HUES48 (cell line): ENCODE measurements at regions not wholly inside any gene's neighbourhood (a gene's known extent, or its start where the extent isn't known, plus 50 kb on each side); places are given as distances from the start of the nearest gene placed in this dataset.

Experiments
- H3K27ac ChIP-seq: one replicate; pipeline ENCODE4 v1.7.0; 2013; ENCODE audit warnings: low read depth, low read length, inconsistent platforms
- H3K27me3 ChIP-seq: 2 replicates; pipeline ENCODE4 v1.6.1; 2013; ENCODE audit warnings: mild to moderate bottlenecking, low read length; ENCODE audit not compliant: control insufficient read depth, insufficient read depth
- H3K36me3 ChIP-seq: 2 replicates; pipeline ENCODE4 v1.6.1; 2013; ENCODE audit warnings: low read length; ENCODE audit not compliant: control insufficient read depth, insufficient read depth
- H3K4me1 ChIP-seq: 2 replicates; pipeline ENCODE4 v1.6.1; 2013; ENCODE audit warnings: mild to moderate bottlenecking, low read length; ENCODE audit not compliant: control insufficient read depth, insufficient read depth
- H3K4me3 ChIP-seq: 2 replicates; pipeline ENCODE4 v1.5.1; 2013; ENCODE audit warnings: mild to moderate bottlenecking, low read depth, low read length
- H3K9ac ChIP-seq: 2 replicates; pipeline ENCODE4 v1.6.1; 2013; ENCODE audit warnings: mild to moderate bottlenecking, low read depth, low read length, moderate library complexity
- H3K9me3 ChIP-seq: 2 replicates; pipeline ENCODE4 v1.6.1; 2013; ENCODE audit warnings: low read length; ENCODE audit not compliant: control insufficient read depth, insufficient read depth

- peaks cover 17% of the 10 kb centered on the region; the same call in 1 of the 2 replicates for H3K4me1 ChIP-seq
- H3K36me3 ChIP-seq = no peaks in the 10 kb centered on the region
- peak overlapping the region; percentile 20 for H3K27ac ChIP-seq
- no peak overlapping the region for H3K9ac ChIP-seq
- no peaks in the 10 kb centered on the region for H3K27me3 ChIP-seq
- H3K9me3 ChIP-seq = no peaks in the 10 kb centered on the region
- H3K4me3 ChIP-seq = no peak overlapping the region
Observed at GRCh38 chr12:115209230-115209629, 525.3 kb upstream of the TBX3 start.

GRCh38 chr12:115208098-115208497 is 524.1 kb upstream of the TBX3 start:
- Histone ChIP-seq H3K36me3 (no peaks in the 10 kb centered on the region), H3K9ac (no peak overlapping the region), H3K27me3 (no peaks in the 10 kb centered on the region), H3K4me3 (no peak overlapping the region), H3K27ac (no peak overlapping the region), H3K9me3 (no peaks in the 10 kb centered on the region), H3K4me1 (peaks cover 7% of the 10 kb centered on the region; the same call in 1 of the 2 replicates)

GRCh38 chr12:115207216-115207915 is 523.4 kb upstream of the TBX3 start:
- H3K9me3 ChIP-seq = no peaks in the 10 kb centered on the region
- H3K27me3 ChIP-seq = no peaks in the 10 kb centered on the region
- no peak overlapping the region for H3K27ac ChIP-seq
- peaks cover 6% of the 10 kb centered on the region; the same call in 1 of the 2 replicates for H3K4me1 ChIP-seq
- H3K4me3 ChIP-seq = no peak overlapping the region
- H3K9ac ChIP-seq = no peak overlapping the region
- H3K36me3 ChIP-seq = no peaks in the 10 kb centered on the region

- Histone ChIP-seq H3K9me3 (no peaks in the 10 kb centered on the region), H3K27me3 (no peaks in the 10 kb centered on the region), H3K36me3 (no peaks in the 10 kb centered on the region), H3K9ac (no peak overlapping the region), H3K4me1 (peaks cover 6% of the 10 kb centered on the region; the same call in 1 of the 2 replicates), H3K27ac (no peak overlapping the region), H3K4me3 (no peak overlapping the region)
Observed at GRCh38 chr12:115206801-115207200, 522.8 kb upstream of the TBX3 start.

GRCh38 chr12:115205755-115206308 is 521.9 kb upstream of the TBX3 start:
- H3K27me3 ChIP-seq = no peaks in the 10 kb centered on the region
- H3K4me3 ChIP-seq = no peak overlapping the region
- H3K27ac ChIP-seq = peak overlapping the region; percentile 21
- H3K9me3 ChIP-seq = no peaks in the 10 kb centered on the region
- peaks cover 6% of the 10 kb centered on the region; the same call in 1 of the 2 replicates for H3K4me1 ChIP-seq
- H3K9ac ChIP-seq = no peak overlapping the region
- no peaks in the 10 kb centered on the region for H3K36me3 ChIP-seq

GRCh38 chr12:115204957-115205754 is 521.2 kb upstream of the TBX3 start:
- H3K9ac ChIP-seq = no peak overlapping the region
- H3K27me3 ChIP-seq = no peaks in the 10 kb centered on the region
- no peaks in the 10 kb centered on the region for H3K36me3 ChIP-seq
- H3K4me3 ChIP-seq = no peak overlapping the region
- peak overlapping the region; percentile 21 for H3K27ac ChIP-seq
- peaks cover 6% of the 10 kb centered on the region; the same call in 1 of the 2 replicates for H3K4me1 ChIP-seq
- no peaks in the 10 kb centered on the region for H3K9me3 ChIP-seq

GRCh38 chr12:115203701-115204100 is 519.7 kb upstream of the TBX3 start:
- peaks cover 17% of the 10 kb centered on the region for H3K4me1 ChIP-seq
- no peak overlapping the region for H3K4me3 ChIP-seq
- H3K27ac ChIP-seq = no peak overlapping the region
- H3K36me3 ChIP-seq = no peaks in the 10 kb centered on the region
- H3K9ac ChIP-seq = no peak overlapping the region
- no peaks in the 10 kb centered on the region for H3K9me3 ChIP-seq
- H3K27me3 ChIP-seq = no peaks in the 10 kb centered on the region

GRCh38 chr12:115201966-115202365 is 518.0 kb upstream of the TBX3 start:
- no peak overlapping the region for H3K27ac ChIP-seq
- no peaks in the 10 kb centered on the region for H3K27me3 ChIP-seq
- H3K4me1 ChIP-seq = peaks cover 17% of the 10 kb centered on the region
- no peak overlapping the region for H3K9ac ChIP-seq
- no peak overlapping the region for H3K4me3 ChIP-seq
- no peaks in the 10 kb centered on the region for H3K9me3 ChIP-seq
- H3K36me3 ChIP-seq = no peaks in the 10 kb centered on the region

GRCh38 chr12:115199831-115200230 is 515.9 kb upstream of the TBX3 start:
- Histone ChIP-seq H3K9me3 (no peaks in the 10 kb centered on the region), H3K4me3 (no peak overlapping the region), H3K4me1 (peaks cover 11% of the 10 kb centered on the region), H3K27me3 (no peaks in the 10 kb centered on the region), H3K27ac (no peak overlapping the region), H3K9ac (no peak overlapping the region), H3K36me3 (no peaks in the 10 kb centered on the region)

GRCh38 chr12:115194857-115195256 is 510.9 kb upstream of the TBX3 start:
- Histone ChIP-seq H3K36me3 (no peaks in the 10 kb centered on the region), H3K9me3 (no peaks in the 10 kb centered on the region), H3K4me3 (no peak overlapping the region), H3K4me1 (peaks cover 13% of the 10 kb centered on the region), H3K27me3 (no peaks in the 10 kb centered on the region), H3K27ac (no peak overlapping the region), H3K9ac (no peak overlapping the region)

- Histone ChIP-seq H3K4me3 (no peak overlapping the region), H3K27ac (no peak overlapping the region), H3K9me3 (no peaks in the 10 kb centered on the region), H3K27me3 (no peaks in the 10 kb centered on the region), H3K9ac (no peak overlapping the region), H3K4me1 (peaks cover 9% of the 10 kb centered on the region), H3K36me3 (no peaks in the 10 kb centered on the region)
Observed at GRCh38 chr12:115194448-115194847, 510.5 kb upstream of the TBX3 start.
